NCI-H345 treated with DMSO at 0.1 percent for 48 hours (cell line): ENCODE measurements at regions not wholly inside any gene's neighbourhood (a gene's known extent, or its start where the extent isn't known, plus 50 kb on each side); places are given as distances from the start of the nearest gene placed in this dataset.

Experiments
- DNase-seq: peaks from one replicate; lab custom pipeline; 2025; ENCODE audit not compliant: unreplicated experiment; lab: John Stamatoyannopoulos, UW

DNA sequence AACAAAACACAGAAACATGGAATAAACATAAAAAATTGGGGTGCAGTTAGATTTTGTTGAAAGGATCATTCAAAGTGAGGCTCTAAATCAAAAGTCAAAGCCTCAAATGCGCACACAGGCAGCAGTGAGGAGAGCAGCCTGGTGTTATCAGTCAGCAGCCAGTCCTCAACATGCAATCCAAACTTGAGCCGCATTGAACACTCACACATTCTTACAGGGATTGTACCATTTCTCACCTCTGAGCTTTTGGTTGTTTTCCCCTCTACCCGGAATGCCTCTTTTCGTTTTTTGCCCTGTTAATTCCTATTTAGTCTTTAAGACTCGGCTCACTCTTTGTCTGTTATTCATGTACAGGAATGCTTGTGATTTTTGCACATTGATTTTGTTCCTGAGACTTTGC, 81.1 kb upstream of the PUM3 start:
- no peak for DNase-seq

DNA sequence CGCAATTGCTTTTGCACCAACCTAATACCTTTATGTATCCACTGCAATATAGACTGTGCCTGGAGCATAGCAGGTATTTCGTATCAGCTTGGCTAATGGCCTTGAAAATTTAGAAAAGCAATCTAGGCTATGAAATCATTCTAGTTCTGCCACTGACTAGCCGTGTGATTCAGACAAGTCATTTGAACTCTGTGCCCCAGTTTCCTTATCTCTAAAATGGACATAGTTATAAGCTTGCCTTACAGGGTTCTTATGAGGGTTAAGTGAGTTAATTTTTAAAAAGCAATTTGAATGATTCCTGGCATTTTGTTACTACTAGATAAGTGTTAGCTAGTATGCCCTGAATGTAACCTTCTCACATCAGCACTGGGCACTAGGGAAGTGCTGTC, 80.5 kb upstream of the PUM3 start:
- DNase-seq: no peak

DNA sequence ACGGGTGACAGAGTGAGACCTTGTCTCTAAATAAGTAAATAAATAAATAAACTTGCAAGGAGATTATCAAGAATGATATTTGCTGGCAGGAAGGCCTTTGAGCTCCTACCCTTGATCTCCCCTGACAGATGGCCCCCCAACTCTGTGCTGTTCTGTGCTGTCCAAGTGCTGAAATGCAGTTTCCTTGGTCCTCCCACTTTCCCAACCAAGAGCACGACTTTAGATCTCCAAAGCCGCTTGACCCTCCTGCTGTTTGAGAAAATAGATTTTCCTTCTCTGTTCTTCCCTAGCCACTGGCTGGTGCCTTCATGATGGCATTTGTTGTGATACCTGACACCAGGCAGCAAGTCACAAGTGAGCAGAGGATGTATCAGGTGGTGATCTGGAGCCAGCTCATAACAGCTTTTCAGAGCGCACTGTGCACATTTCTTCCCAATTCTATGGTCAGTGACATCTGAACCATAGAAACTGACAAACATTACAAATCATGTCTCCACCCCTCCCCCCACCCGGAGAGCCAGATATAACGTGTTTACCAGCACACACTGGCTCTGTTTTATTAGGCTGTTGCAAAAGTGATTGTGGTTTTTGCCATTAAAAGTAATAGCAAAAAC, 80.0 kb upstream of the PUM3 start:
- no peak for DNase-seq

DNA sequence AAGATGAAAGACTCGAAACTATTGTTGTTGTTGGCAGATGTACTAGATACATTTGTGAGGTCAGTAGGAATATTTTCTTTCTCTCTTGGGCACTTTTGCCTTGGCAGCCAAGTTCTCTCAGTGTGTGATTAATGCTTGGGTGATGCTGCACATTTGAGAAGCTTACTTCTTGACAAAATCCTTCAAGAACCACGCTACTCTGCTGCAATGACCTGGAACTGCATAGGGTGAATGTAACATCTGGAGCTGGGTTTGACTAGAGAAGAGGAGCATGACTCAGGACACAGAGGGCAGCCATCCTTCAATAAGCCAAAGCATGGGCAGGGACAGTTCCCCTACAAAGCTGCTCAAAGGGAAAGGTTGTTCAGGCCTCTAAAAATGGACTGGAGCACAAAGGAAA, 75.5 kb upstream of the PUM3 start:
- no peak for DNase-seq

DNA sequence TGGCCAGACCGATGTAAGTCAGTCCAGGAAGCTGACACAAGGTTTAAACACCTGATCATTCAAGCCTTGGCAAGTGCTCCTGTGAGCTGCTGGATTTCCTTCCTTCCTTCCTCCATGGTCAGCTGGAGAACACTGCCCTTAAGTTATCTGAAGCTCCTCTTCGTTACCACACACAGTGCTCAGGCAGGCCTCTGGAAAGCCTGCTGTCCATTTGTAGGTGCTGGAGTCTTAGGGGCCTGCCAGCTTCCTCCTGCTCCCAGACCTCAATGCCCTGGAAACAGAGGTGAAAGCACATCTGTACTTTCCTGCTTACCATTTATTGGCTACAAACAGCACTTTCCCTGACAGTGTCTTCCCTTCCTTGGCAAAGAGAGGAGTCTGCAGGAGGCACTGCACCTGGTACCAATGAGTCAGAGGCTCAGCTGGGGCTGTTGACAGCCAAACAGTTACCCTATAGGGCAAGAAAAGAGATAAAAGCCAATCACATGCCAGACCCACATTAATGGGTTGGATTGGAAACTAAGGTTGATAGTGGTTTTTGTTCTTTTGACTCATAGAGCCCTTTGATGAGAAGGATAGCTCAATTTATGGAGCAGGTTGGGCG, 72.6 kb upstream of the PUM3 start:
- no peak for DNase-seq

DNA sequence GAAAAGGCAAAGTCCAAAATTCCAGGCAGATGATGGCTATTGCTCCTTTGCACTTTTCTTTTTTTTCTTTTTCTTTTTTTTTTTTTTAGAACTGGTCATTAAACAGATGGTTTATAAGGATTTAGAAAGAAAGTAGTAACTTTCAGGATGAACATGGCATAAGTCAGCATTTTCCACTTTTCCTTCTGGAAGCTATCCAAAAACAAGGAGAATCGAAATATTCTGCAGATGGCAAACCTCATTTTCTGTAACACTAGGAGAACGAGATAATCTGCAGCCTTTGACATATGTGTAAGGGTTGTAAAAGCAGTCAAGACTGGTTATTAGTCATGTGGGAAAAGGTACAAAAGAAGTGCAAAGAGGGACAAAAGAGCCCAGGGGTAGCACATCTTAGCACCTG, 69.1 kb upstream of the PUM3 start:
- no peak for DNase-seq

DNA sequence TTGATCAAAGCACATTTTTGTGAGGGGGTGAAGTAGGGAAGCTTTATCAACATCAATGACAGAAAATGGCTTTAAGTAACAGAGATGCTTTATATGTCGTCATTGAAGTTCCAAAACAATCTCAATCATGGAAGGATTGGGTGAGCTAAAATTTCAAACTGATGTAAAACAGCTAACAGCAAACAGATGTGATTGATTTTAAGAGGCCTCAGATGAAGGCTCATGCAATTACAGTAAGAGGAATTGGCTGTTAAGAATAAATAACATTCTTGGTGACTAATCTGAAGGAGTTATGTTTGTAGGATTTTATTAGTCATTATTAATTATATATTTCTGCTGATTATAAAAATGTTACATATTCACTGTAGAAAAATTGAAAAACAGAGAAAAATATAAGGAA, 63.5 kb upstream of the PUM3 start:
- DNase-seq: no peak

DNA sequence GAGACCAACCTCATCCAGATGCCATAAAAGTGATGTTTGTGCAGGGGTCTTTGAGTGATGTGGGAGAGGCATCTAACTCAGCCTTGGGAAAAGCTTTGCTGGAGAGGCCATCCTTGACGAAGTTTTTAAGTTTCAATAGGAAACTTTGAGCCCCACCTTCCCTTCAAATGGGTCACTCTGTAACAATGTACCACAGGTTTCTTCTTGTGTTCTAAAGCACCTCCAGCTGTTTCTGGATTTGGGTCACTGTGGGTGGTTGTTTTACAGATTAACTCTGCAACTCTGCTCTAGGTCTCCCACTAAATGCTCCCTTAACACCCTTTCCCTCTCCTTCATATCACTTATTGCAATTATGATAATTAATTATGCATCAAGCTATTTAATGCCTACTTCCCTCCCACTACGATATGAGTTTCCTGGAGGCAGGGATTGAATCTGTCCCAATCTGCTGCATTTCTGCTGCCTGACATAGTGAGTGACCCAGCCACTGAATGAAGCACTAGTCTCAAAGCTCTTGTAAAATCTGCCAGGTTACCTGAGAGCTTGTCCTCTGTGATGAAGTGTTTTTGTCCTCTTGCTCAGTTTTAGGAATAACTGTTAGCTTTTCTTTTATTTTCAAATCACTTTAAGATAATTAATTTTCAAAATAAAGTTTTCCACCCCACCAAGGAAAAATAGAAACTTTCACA, 60.5 kb upstream of the PUM3 start:
- no peak for DNase-seq
